T-helper 2 cell (primary cell): ENCODE measurements at regions not wholly inside any gene's neighbourhood (a gene's known extent, or its start where the extent isn't known, plus 50 kb on each side); places are given as distances from the start of the nearest gene placed in this dataset.
"Not testable (repeated sequence)": the region's sequence is repeated elsewhere in the genome, so short reads cannot be mapped to it uniquely, and the experiment has no call there.

Experiments used
- DNase-seq, 5 experiments: peaks; one replicate each; pipeline versions ENCODE4 v3.0.0 to v3.0.0-alpha.2; 2012 to 2022

DNA sequence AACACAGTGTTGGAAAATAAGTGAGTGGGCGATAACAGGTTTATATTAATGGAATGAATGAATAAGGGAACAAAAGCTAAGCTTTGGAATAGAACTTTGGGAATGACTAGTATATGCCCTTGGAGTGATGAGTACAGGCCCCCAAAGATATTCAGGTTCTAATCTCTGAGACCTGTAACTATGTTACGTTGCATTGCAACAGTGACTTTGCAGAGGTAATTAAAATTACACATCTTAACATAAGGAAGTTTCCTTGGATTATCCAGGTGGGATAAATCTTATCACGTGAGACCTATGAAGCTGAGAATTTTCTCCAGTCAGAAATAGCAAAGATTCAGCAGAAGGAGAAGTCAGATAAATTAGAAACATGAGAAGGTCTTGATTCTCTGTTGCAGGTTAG, 661.5 kb upstream of the LINC00305 start:
- DNase-seq = no peak

DNA sequence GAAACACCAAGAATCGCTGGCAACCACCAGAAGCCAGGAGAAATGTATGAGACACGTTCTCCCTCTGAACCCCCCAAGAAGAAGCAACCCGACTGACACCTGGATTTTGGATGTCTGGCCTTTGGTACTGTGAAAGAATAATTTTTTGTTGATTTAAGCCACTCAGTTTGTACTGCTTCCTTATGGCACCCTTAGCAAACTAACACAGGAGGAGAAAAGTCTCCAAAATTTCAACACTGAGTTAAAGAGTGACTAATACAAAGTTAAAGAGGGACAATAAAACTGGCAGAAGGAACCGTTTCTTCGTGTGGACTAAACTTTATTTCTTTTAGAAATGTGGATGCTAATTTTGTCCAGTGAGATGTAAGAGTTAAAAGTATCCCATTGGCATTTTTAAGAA, 660.9 kb upstream of the LINC00305 start:
- DNase-seq = no peak

DNA sequence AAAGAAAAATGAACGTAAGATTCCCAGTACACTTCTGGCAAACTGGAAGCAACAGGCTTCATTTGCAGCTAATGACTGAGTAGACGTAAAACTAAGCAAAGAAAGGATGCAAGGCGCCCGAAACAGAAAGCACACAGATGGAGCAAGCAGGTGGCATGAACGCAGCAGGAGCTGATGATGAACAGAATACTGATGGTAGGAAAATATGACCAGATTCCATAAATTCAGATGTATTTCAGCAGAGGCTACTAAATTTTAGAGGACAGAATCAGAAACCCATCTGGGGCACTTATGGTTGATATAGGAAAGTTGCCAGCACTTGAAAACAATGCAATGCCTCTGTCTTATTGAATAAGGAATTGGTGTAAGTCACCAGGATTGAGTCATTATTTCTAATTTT, 658.7 kb upstream of the LINC00305 start:
- DNase-seq = no peak

DNA sequence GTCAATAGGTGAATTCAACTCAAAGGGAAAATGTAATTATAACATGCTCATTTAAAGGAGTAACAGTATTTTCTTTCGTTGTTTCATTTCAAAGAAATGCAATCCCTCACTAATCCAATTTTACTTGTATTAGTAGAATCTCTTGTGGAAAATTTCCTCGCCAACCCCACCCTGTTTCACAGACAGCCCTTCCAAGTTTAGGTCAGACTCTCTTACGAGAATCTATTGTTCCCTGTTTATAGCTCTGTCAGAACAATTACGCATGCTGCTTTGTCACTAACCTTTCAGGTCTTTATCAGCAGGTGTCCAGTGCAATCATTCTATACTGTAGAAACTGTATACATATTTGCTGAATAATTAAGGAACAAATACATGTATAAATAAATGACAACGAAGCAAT, 657.8 kb upstream of the LINC00305 start:
- DNase-seq = no peak

DNA sequence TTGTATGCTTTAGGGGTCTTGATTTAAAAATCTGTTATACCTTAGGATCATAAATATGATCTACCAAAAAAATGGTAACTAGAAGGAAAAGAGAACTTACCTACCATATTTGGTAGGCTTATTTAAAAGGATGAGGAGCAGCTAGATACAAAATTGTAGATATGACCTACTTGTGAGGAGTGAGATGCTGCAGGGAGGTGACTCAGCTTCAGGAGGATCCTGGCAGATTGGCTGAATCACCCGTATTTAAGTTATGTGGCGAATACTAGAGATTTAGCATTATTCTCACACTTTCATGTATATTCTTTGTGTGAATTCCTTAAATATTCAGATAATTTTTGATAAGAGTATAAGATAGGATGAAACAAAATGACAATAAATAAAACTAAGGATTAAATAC, 657.3 kb upstream of the LINC00305 start:
- DNase-seq = no peak

DNA sequence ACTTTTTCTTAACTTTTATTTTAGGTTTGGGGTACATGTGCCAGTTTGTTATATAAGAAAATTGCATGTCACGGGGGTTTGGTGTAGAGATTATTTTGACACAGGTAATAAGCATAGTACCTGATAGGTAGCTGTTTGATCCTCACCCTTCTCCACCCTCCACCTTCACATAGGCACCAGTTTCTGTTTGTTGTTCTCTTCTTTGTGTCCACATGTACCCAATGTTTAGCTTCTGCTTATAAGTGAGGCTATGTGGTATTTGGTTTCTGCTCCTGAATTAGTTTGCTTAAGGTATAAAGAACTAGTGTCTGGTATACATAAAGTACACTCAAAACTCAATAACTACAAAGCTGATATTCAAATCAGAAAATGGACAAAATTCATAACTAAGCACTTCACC, 654.6 kb upstream of the LINC00305 start:
- DNase-seq = no peak

DNA sequence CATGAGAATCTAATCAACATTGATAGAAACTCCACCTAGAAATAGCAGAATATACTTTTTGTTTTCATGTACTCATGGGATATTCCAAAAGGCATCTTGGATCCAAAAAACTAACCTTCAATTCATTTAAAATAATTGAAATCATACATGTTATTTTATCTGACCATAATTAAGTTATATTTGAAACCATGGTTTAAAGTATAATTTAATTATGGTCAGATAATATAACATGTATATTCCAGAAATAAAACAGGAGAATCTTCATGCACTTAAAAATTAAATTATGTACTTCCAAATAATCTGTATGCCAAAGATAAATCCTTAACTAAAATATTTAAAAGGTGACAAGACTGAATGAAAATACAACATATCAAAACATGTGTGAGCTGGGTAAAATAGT, 651.3 kb upstream of the LINC00305 start:
- no peak for DNase-seq

DNA sequence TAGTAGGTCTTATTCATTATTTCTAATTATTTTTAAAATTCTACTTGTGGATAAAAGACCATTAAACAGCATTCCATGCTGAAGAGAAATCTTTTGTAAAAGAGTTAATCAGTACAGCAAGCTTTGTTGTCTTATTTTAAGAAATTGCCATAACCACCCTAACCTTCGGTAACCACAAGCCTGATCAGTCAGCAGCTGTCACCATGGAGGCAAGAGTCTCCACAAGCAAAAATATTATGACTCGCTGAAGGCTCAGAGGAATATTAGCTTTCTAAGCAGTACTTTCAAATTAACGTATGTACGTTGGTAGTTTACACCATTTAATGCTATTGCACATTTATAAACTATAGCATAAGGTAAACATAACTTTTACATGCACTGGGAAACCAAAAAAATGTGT, 650.5 kb upstream of the LINC00305 start:
- no peak for DNase-seq

DNA sequence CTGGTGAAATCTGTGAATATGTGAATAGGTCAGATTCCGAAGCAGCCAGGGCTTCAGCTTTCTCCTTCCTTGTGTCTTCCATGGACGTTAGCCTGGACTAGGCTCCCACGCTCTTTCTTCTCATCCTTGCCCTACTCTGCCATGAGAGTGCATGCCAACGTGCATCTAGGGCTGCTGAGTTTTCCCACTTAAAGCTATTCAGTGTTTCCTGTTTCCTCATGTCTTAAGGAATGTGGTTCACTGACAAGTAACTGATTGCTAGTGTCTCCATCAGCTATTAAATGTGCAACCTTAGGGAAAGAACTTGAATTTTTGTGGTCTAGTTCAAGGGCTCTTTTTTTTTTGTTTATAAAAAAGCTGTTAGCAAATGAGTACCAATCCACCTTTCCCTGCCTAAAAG, 642.3 kb upstream of the LINC00305 start:
- no peak for DNase-seq

DNA sequence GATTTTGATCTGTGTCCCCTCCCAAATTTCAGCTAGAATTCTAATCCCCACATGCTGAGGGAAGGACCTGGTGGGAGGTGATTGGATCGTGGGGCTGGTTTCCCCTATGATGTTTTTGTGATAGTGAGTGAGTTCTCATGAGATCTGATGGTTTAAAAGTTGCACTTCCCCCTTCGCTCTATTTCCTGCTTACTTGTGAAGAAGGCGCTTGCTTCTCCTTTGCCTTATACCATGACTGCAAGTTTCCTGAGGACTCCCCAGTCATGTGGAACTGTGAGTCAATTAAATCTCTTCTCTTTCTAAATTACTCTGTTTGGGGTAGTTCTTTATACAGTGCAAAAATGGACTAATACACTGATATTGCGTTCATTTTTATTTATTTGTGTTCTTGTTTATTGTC, 636.8 kb upstream of the LINC00305 start:
- DNase-seq = no peak

DNA sequence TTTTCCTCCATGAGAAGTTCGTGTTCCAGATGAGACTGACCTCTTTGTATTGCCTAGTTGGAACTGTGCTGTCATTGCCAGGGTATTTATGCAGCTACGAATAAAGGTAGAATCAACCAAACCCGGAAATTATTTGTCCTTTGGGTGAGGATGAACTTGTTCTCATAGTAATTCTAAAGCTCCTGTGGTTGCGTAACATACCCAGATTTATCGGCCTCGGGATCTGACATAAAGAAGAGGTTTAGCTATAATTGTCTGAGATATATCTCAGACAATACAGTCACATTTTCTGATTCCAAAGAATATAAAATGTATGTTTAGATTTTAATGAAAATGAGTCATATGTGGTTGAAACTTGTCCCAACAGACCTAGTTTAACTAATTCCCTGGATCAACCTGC, 628.7 kb upstream of the LINC00305 start:
- no peak for DNase-seq

DNA sequence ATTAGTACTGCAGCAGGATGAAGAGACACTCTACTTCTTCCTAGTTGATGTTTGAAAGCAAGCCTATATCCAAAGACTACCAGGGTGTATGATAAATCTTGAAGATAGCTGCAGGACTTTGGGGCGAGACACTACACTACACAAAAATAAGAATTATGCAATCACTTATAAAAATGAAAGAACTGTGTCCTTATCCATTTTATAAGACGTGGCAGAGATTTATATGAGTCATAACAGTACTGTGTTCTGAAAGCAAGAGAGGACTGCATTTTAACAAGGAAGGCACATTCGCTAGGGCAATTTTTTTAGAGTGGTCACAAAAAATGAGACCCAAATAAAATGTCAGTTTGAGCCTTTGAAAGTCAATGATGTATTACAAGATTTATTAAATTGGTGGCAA, 617.0 kb upstream of the LINC00305 start:
- DNase-seq = no peak

DNA sequence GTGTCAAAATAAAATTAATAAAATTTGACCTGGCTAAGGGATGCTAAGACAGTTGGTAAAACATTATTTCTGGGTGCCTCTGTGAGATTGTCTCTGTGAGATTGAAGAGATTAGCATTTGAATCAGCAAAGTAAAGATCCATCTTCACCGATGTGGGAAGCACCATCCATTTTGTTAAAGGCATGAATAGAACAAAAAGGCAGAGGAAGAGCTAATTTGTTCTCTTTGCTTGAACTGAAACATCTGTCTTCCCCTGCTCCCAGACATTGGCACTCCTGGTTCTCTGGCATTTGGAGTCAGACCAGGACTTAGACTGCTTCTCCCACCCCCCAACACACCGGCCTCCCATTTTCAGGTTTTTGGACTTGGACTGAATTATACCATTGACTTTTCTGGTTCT, 603.8 kb upstream of the LINC00305 start:
- no peak for DNase-seq

DNA sequence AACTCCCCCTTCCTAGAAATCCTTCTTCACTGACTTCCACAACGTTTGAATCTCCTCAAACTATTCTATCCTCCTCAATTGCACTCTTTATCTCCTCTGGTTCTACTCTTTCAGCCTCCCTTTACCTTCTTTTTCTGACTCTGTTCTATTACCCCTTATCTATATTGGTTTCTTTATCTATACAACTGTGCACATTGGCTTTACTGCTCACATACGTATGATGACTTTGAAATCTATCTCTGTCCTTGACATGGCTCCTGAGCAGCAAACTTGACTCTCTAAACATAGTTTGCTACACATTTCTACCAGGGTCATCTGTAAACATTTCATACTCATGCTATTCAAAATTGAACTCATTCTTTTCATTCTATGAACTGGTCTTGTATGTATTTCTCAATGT, 601.0 kb upstream of the LINC00305 start:
- no peak for DNase-seq

DNA sequence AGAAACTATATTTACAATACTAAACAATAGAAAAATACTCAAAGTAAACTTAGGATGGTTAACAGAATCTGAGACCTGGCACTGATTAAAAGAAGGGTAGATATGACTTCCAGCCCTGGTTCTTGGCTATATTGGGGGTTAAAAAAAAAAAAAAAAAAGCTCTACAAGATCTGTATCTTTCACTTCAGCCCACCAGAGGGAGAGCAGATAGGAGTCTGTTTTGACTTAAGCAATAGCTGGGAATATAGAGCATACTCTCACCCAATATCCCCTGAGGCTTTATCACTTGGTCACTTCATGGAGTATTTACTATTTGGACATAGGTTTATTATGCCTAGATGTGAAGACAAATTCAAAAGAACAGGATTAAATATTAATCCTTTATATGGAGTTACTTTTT, 598.9 kb upstream of the LINC00305 start:
- no peak for DNase-seq

DNA sequence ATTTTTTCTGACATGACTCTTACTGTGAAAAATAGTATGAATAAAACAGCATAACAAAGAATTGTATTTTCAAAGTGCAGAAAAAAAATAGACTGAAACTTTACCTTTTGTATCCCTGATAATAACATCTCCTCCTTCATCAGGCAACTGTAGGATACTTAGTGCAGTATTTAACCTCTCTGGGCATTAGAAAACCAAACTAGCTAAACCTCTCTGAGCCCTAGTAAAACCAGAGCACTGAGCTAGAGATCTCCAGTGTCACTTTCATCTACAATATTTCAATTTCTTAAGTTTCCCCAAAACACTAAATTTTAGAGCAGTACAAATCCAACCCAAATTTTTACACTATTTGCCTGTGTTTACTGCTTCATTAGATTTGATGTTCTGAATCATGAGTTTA, 594.0 kb upstream of the LINC00305 start:
- no peak for DNase-seq

DNA sequence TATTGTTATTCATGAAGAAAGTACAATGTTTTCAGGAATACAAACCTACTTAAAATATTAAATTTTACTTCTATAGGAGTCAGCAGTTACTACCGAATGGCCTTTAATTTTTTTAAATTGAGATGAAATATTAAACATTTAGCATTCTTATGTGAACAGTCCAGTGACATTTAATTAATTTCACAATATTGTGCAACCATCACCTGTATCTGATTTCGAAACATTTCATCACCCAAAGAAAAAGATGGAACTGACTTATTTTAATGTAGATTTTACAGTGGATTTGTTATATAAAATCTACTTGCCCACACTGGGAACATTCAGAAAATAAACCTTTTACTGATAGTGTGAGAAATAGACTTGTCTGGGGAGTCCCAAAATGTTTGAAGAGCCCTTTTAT, 585.2 kb upstream of the LINC00305 start:
- no peak for DNase-seq

DNA sequence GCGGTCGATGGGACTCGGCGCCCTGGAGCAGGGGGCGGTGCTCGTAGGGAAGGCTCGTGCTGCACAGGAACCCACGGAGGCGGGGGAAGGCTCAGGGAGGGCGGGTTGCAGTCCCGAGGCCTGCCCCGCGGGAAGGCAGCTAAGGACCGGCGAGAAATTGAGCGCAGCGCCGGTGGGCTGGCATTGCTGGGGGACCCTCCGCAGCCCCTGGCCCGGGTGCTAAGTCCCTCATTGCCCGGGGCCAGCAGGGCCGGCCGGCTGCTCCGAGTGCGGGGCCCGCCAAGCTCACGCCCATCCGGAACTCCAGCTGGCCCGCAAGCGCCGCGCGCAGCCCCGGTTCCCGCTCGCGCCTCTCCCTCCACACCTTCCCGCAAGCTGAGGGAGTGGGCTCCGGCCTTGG, 576.8 kb upstream of the LINC00305 start:
- DNase-seq = not testable (repeated sequence)

DNA sequence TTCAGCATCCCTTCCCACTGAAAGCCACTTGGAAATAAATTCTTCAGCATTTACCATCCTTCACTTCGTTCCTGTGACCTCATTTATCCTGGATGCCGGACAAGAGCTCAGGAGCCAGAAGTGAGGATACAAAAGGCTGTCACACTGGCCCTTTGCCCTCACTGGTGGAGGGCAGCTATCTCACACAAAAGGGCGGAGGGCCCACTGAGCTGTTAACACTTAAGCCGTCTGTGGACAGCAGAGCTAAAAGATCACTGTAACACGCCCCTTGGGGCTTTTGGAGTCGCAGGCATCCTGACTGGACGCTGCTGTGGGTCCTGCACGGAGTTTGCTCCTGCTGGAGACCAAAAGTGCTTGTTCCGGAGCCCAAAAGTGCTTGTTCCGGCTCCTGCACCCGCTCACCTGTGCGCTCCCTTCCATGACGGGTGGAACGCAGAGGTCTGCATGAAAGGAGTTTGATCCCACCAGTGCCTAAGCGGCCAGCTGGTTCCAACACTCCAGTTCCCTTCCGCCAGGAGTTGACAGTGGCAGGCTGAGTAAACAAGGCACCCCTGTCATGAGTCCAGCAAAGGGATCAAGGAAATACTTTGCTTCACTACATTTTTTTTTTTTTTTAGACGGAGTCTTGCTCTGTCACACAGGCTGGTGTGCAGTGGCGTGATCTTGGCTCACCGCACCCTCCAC, 572.0 kb upstream of the LINC00305 start:
- no peak for DNase-seq

DNA sequence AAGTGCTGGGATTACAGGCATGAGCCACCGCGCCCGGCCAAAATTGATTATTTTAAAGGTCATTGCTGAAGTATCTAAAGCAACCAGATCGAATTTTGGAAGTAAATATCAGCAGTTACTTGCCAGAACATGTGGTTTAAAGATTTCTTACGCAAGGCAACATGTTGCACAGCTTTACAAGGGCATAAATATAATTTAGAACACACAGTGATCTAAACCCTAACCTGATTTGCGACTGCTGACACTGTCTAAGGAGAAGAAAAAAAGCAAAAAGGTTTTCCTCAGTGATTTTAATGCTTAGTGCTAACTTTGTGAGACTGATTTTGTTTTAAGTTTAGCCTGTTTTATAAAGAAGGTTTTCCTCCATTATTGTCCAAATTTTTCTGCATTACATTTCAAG, 569.9 kb upstream of the LINC00305 start:
- no peak for DNase-seq

DNA sequence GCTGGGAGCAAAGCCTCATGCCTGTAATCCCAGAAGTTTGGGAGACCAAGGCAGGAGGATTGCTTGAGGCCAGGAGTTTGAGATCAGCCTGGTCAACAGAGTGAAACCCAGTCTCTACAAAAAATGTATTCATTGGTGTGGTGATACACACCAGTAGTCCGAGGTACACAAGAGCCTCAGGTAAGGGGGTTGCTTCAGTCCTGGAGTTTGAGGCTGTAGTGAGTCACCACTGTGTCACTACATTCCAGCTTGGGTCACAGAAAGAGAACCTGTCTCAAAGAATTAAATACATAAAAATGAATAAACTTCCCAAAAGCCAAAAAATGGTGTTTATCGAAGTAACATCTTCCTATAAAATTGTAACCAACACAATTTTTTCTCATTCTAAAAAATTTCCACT, 568.1 kb upstream of the LINC00305 start:
- DNase-seq = no peak

DNA sequence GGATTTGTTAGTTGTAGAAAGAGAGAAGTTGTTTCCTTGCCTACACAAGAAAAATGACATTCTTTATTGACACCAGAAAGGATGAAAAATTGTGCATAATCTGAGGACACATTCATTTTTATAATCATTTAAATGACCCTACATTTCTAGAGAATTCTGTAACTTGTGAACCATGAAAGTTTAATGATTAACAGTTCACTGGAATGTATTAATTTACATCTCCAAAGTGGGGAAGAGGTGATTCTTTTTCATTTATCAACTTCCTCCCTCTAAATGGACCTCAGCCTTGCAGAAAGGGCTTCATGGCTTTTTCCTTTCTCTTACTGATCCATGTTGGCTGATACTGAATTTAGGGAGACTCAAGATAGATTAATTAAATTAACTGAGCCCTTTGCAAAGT, 565.2 kb upstream of the LINC00305 start:
- DNase-seq = no peak

DNA sequence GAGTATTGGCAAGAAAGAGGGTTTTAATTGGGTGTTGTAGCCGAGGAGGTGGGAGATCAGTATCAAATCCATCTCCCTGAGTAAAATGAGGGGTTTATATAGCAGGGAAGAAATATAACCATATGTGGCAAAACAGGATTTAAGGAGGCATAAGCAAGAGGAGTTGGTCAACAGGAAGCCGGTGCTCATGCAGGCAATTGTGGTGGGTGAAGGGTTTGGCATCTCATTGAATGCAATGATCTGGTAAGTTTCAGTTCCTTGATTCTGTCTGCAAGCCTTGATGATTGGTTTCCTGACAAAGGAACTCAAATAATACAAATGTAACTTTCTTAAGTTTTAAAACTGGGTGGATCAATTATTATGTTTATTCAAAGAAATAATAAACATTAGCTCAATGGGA, 564.4 kb upstream of the LINC00305 start:
- DNase-seq = no peak

DNA sequence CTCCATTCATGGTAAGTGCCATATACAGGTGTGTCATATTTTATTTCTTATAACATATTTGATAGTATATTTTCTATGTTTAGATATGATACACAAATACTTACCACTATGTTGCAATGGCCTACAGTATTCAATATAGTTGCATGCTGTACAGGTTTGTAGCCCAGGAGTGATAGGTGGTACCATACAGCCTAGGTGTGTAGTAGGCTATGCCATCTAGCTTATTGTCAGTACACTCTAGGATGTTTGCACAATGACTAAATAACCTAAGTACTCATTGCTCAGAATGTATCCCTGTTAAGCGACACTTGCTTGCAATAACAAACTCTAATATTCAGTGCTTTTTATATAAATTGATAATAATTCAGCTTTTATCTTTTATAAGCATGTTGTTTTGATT, 563.1 kb upstream of the LINC00305 start:
- no peak for DNase-seq

DNA sequence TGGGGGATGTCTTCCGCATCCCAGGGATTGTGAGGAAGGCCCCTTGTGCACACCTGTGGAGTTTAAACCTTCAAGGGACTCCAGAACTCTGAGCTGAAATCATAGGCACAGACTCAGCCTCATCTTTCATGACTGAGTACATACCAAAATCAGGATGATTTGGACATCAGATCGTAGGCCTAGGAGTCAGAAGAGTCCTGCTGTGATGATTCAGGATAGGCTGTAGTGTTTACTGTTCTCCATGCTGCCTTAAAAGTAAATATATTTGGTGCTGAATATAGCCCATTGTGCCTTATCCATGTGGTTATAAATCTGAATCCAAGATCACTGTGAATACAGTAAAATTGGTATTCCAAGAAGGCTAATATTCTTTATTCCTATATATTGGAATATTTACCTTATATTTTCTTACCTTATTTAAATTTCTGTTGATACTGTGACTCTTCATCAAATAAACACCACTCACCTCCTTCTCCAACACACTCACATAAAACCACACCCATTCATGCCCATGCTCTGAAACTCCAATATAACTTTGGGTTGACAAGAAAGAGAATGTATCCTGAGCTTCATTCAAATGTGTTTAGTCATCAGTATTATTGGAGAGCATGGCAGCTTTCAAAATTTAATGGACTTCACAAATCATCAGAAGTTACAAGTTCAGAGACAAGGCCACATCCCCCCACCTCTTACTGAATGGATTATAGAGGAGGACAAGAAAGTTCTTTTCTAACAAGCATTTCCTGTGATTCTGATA, 561.4 kb upstream of the LINC00305 start:
- DNase-seq = no peak
